Fibroblast of lung (primary cell): ENCODE measurements at regions not wholly inside any gene's neighbourhood (a gene's known extent, or its start where the extent isn't known, plus 50 kb on each side); places are given as distances from the start of the nearest gene placed in this dataset.

Experiments
- DNase-seq, 2 donors: peaks; one replicate each; pipeline versions ENCODE4 v3.0.0 to v3.0.0-alpha.2; 2010; ENCODE audit warnings: low read depth in 2 of 2
- H2AFZ ChIP-seq: 2 replicates; pipeline ENCODE4 v1.5.1; 2012; ENCODE audit warnings: low read length, control low read depth, inconsistent platforms
- H3K27ac ChIP-seq: 2 replicates; pipeline ENCODE4 v1.5.1; 2011; ENCODE audit warnings: low read length, control low read depth; ENCODE audit not compliant: insufficient read depth
- H3K27me3 ChIP-seq: 2 replicates; pipeline ENCODE4 v1.5.1; 2011; ENCODE audit warnings: mild to moderate bottlenecking, low read length; ENCODE audit not compliant: control insufficient read depth, insufficient read depth
- H3K36me3 ChIP-seq: 2 replicates; pipeline ENCODE4 v1.5.1; 2011; ENCODE audit warnings: low read length; ENCODE audit not compliant: control insufficient read depth, insufficient read depth
- H3K4me1 ChIP-seq: 2 replicates; pipeline ENCODE4 v1.5.1; 2011; ENCODE audit warnings: low read length; ENCODE audit not compliant: control insufficient read depth, insufficient read depth; ENCODE audit errors: extremely low read depth
- H3K4me2 ChIP-seq: 2 replicates; pipeline ENCODE4 v1.5.1; 2011; ENCODE audit warnings: low read length, control low read depth; ENCODE audit not compliant: insufficient read depth; ENCODE audit errors: extremely low read depth
- H3K4me3 ChIP-seq, 4 experiments: fragments of 200-600 bp in 1 of 4; sonication (generic) in 1 of 4; replicated peaks in 1 of 4; 2 replicates each; pipeline ENCODE4 v1.5.1; 2011 to 2016; ENCODE audit warnings: low read length in 4 of 4, low read depth in 3 of 4, mild to moderate bottlenecking in 3 of 4, control low read depth in 2 of 4, inconsistent platforms in 1 of 4, mixed read lengths in 1 of 4; ENCODE audit not compliant: insufficient read depth in 1 of 4; ENCODE audit errors: control extremely low read depth in 1 of 4
- H3K79me2 ChIP-seq: 2 replicates; pipeline ENCODE4 v1.5.1; 2012; ENCODE audit warnings: mild to moderate bottlenecking, low read length, inconsistent platforms; ENCODE audit not compliant: control insufficient read depth, insufficient read depth
- H3K9ac ChIP-seq: 2 replicates; pipeline ENCODE4 v1.5.1; 2011; ENCODE audit warnings: mild to moderate bottlenecking, low read length, control low read depth; ENCODE audit not compliant: insufficient read depth
- H3K9me3 ChIP-seq: 2 replicates; pipeline ENCODE4 v1.5.1; 2012; ENCODE audit warnings: low read depth, low read length; ENCODE audit not compliant: control insufficient read depth, insufficient read depth
- H4K20me1 ChIP-seq: 2 replicates; pipeline ENCODE4 v1.5.1; 2011; ENCODE audit warnings: low read length; ENCODE audit not compliant: control insufficient read depth, insufficient read depth; ENCODE audit errors: extremely low read depth
- CTCF ChIP-seq, 2 donors: IDR thresholded peaks in 1 of 2; conservative IDR thresholded peaks in 1 of 2; 1 replicate in 1 of 2; 2 replicates in 1 of 2; pipeline ENCODE4 v1.5.1; 2011 to 2012; ENCODE audit warnings: low read length in 2 of 2, control low read depth in 1 of 2, inconsistent platforms in 1 of 2, low read depth in 1 of 2, mild to moderate bottlenecking in 1 of 2
- EZH2 ChIP-seq: IDR thresholded peaks from 2 replicates; pipeline ENCODE4 v1.5.1; 2012; ENCODE audit warnings: low read length, control low read depth, mild to moderate bottlenecking; ENCODE audit errors: missing control alignments

GRCh38 chrX:131812847-131813825 is 210.0 kb upstream of the STK26 start:
- H3K4me1 ChIP-seq, result no peaks in the 10 kb centered on the region
- peak overlapping the region; percentile 51 for H2AFZ ChIP-seq
- no peak overlapping the region for H3K9ac ChIP-seq
- peaks cover 2% of the 10 kb centered on the region for H4K20me1 ChIP-seq
- TF ChIP-seq EZH2 (no peak), CTCF (conservative IDR thresholded peaks at IDR 0.05 in 1 of 2, IDR thresholded peaks at IDR 0.05 in 1 of 2; ENCODE audit: low read depth in 1 of 2, low read length in 2 of 2) (no peak)
- H3K4me2 ChIP-seq, result peak overlapping the region; percentile 71
- peak in 1 of 2 donors; percentile 62 for DNase-seq
- H3K79me2 ChIP-seq, result no peaks in the 10 kb centered on the region
- no peaks in the 10 kb centered on the region for H3K36me3 ChIP-seq
- H3K9me3 ChIP-seq, result no peaks in the 10 kb centered on the region
- peak overlapping the region; percentile 20 for H3K27ac ChIP-seq
- peak overlapping the region in 2 of 4 experiments; percentile 38 to 41 for H3K4me3 ChIP-seq
- no peaks in the 10 kb centered on the region for H3K27me3 ChIP-seq

- peaks cover 2% of the 10 kb centered on the region for H4K20me1 ChIP-seq
- no peaks in the 10 kb centered on the region for H3K4me1 ChIP-seq
- no peak overlapping the region for H3K27ac ChIP-seq
- H3K36me3 ChIP-seq, result no peaks in the 10 kb centered on the region
- H3K4me2 ChIP-seq, result peak overlapping the region; percentile 44
- no peaks in the 10 kb centered on the region for H3K9me3 ChIP-seq
- TF ChIP-seq EZH2, result no peak
- TF ChIP-seq CTCF (conservative IDR thresholded peaks at IDR 0.05 in 1 of 2, IDR thresholded peaks at IDR 0.05 in 1 of 2; ENCODE audit: low read depth in 1 of 2, low read length in 2 of 2), result no peak
- H3K9ac ChIP-seq, result no peak overlapping the region
- H3K27me3 ChIP-seq, result no peaks in the 10 kb centered on the region
- H2AFZ ChIP-seq, result no peak overlapping the region
- H3K79me2 ChIP-seq, result no peaks in the 10 kb centered on the region
- peak in 1 of 2 donors; percentile 58 for DNase-seq
- peak overlapping the region in 2 of 4 experiments; percentile 9 to 29 for H3K4me3 ChIP-seq
Measured at GRCh38 chrX:131816551-131817136, 206.5 kb upstream of the STK26 start.

- Histone ChIP-seq H3K4me2 (no peak overlapping the region), H3K9me3 (no peaks in the 10 kb centered on the region), H3K9ac (no peak overlapping the region), H2AFZ (no peak overlapping the region), H3K79me2 (no peaks in the 10 kb centered on the region), H3K36me3 (no peaks in the 10 kb centered on the region), H3K27me3 (no peaks in the 10 kb centered on the region), H3K4me1 (no peaks in the 10 kb centered on the region), H3K4me3 (no peak overlapping the region), H4K20me1 (peaks cover 2% of the 10 kb centered on the region), H3K27ac (no peak overlapping the region)
- DNase-seq, result no peak
- no peak for TF ChIP-seq EZH2
- TF ChIP-seq CTCF (conservative IDR thresholded peaks at IDR 0.05 in 1 of 2, IDR thresholded peaks at IDR 0.05 in 1 of 2; ENCODE audit: low read depth in 1 of 2, low read length in 2 of 2), result no peak
Measured at GRCh38 chrX:131818297-131818936, 204.7 kb upstream of the STK26 start.
